ENCODE measurements at regions not wholly inside any gene's neighbourhood (a gene's known extent, or its start where the extent isn't known, plus 50 kb on each side); places are given as distances from the start of the nearest gene placed in this dataset.

DNA sequence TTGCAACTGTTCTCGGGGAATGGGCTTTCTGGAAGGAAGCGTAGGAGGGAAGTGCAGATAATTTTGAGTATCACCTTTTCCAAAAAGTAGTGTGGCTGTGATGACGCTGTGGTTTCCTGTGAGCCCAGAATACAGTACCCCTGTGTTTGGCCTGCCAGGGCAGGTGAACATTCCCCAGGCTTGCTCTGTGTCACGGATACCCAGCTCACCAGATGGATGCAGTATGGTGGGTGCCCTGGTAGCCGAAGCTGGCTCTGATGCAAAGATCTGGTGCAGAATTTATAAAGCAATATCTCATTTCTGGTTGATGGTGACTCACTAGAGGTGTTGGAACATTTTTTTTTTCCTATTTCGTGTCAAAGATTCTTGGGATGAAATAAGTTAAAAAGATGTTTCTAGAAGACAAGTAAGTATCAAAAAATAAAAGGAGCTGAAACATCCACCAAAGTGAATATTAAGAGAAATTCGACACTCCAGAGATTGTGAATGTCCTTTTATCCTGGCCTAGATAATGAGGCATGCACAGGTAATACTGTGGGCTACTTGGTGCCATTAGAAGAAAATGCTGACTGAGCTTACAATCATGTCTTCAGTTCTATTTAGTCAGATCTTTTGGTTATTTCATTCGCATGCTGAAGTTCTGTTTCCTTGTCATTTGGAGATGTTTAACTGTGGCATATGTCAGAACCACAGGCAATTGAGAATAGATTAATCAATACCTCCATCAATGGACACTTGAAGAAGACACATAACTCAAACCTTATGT is 200.1 kb downstream of the GADD45G start:
- no peak for DNase-seq (ENCODE audit: low spot score)
- Histone ChIP-seq H3K79me2 (no peaks in the 10 kb centered on the region), H3K27me3 (no peaks in the 10 kb centered on the region), H2AFZ (no peak overlapping the region), H3K4me1 (ENCODE audit: insufficient read depth) (no peaks in the 10 kb centered on the region), H3K4me3 (no peak overlapping the region), H3K9me3 (ENCODE audit: low read depth) (no peaks in the 10 kb centered on the region), H3K4me2 (no peak overlapping the region), H3K27ac (no peak overlapping the region), H3K36me3 (replicated peaks; ENCODE audit: insufficient read depth, low read depth) (no peaks in the 10 kb centered on the region), H4K20me1 (ENCODE audit: insufficient read depth, poor library complexity, severe bottlenecking) (no peaks in the 10 kb centered on the region), H3K9me2 (replicated peaks; ENCODE audit: insufficient read depth) (no peaks in the 10 kb centered on the region)
- 81% methylated on average over 8 of the region's 8 CpGs for WGBS (ENCODE audit: low lambda C conversion rate, missing lambda C conversion rate)
- TF ChIP-seq, protein P1, sequence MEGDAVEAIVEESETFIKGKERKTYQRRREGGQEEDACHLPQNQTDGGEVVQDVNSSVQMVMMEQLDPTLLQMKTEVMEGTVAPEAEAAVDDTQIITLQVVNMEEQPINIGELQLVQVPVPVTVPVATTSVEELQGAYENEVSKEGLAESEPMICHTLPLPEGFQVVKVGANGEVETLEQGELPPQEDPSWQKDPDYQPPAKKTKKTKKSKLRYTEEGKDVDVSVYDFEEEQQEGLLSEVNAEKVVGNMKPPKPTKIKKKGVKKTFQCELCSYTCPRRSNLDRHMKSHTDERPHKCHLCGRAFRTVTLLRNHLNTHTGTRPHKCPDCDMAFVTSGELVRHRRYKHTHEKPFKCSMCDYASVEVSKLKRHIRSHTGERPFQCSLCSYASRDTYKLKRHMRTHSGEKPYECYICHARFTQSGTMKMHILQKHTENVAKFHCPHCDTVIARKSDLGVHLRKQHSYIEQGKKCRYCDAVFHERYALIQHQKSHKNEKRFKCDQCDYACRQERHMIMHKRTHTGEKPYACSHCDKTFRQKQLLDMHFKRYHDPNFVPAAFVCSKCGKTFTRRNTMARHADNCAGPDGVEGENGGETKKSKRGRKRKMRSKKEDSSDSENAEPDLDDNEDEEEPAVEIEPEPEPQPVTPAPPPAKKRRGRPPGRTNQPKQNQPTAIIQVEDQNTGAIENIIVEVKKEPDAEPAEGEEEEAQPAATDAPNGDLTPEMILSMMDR (IDR thresholded peaks at IDR 0.05; ENCODE audit: poor library complexity), result no peak
- TF ChIP-seq EZH2 (IDR thresholded peaks at IDR 0.05; ENCODE audit: borderline replicate concordance), result no peak
- TF ChIP-seq EZH2phosphoT487 (IDR thresholded peaks at IDR 0.05; ENCODE audit: low read depth, severe bottlenecking, unreplicated experiment), result no peak

DNA sequence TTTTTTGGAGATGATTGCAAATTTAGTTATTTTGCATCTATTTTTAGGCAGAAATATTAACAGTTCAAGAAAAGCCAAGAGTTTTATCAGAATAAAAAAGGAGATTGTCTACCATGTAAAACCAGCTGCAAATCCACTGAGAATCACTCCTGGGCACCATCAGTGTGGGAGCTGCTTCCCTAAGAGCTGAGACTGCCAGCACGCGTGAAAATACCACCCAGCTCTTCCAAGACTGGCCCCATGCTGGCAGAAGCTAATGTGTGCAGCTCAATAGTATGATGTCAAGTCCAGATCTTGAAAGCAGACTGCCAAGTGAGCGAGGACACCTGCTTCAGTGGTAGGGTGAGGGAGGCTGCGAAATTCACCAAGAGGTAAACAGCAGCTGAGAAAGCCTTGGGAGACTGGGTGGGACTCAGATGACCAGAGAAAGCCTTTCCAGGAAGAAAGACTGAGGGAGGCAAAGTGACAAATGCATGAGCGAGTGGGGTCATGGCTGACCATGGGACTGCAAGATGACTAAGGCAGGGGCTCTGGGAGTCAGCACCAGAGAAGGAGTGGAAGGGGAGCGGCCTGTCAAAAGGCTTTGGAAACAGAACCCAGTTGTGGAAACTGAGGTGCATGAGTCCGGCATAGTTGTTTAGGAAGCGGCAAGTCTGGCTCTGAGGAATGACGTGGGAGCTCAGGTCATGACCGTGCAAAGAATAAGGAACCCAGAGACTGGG is 200.9 kb downstream of the GADD45G start:
- Histone ChIP-seq H3K4me3 (no peak overlapping the region), H3K4me1 (ENCODE audit: insufficient read depth) (peaks cover 3% of the 10 kb centered on the region), H3K27ac (no peak overlapping the region), H3K27me3 (no peaks in the 10 kb centered on the region), H3K36me3 (replicated peaks; ENCODE audit: insufficient read depth, low read depth) (no peaks in the 10 kb centered on the region), H2AFZ (no peak overlapping the region), H3K9me2 (replicated peaks; ENCODE audit: insufficient read depth) (no peaks in the 10 kb centered on the region), H3K4me2 (no peak overlapping the region), H3K9me3 (ENCODE audit: low read depth) (no peaks in the 10 kb centered on the region), H3K79me2 (no peaks in the 10 kb centered on the region), H4K20me1 (ENCODE audit: insufficient read depth, poor library complexity, severe bottlenecking) (no peaks in the 10 kb centered on the region)
- 87% methylated on average over 10 of the region's 10 CpGs for WGBS (ENCODE audit: low lambda C conversion rate, missing lambda C conversion rate)
- DNase-seq (ENCODE audit: low spot score), result no peak
- no peak for TF ChIP-seq EZH2 (IDR thresholded peaks at IDR 0.05; ENCODE audit: borderline replicate concordance)
- TF ChIP-seq, protein P1 (IDR thresholded peaks at IDR 0.05; ENCODE audit: poor library complexity), result no peak
- TF ChIP-seq EZH2phosphoT487 (IDR thresholded peaks at IDR 0.05; ENCODE audit: low read depth, severe bottlenecking, unreplicated experiment), result no peak

DNA sequence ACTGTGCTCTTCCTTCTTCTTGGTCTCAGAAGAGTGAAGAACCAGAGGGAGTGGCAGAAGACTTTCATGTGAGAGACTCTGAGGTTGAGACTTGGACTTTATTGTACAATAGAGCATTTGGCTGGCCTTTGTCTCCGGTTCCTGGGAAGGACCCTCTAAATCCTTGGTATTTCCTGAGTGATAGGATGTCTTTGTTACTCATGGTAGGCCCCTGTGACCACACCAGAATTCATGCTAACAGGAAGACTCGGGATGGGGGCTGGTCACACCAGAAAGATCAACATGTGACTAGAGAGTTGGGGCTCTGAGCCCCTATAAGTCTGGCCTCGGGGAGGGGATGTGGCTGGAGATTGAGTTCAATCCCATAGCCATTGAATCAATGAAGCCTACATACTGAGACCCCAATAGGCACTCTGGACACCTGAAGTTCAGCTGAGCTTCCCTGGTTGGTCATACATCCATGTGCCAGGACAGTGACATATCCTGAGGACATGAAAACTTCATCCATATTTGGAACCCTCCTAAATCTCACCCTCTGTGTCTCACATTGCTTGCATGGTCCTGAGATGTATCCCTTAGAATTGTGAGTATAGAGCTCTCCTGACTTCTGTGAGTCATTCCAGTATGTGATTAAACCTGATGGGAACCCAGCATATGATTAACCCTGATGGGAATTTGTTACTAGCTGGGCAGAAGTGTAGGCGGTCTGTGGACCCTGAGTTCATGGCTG is 201.7 kb downstream of the GADD45G start:
- 87% methylated on average over 4 of the region's 4 CpGs for WGBS (ENCODE audit: low lambda C conversion rate, missing lambda C conversion rate)
- H3K36me3 ChIP-seq (replicated peaks; ENCODE audit: insufficient read depth, low read depth), result no peaks in the 10 kb centered on the region
- no peaks in the 10 kb centered on the region for H4K20me1 ChIP-seq (ENCODE audit: insufficient read depth, poor library complexity, severe bottlenecking)
- no peak overlapping the region for H3K4me3 ChIP-seq
- TF ChIP-seq EZH2phosphoT487 (IDR thresholded peaks at IDR 0.05; ENCODE audit: low read depth, severe bottlenecking, unreplicated experiment) (no peak), EZH2 (IDR thresholded peaks at IDR 0.05; ENCODE audit: borderline replicate concordance) (no peak)
- TF ChIP-seq, protein P1 (IDR thresholded peaks at IDR 0.05; ENCODE audit: poor library complexity), result no peak
- no peaks in the 10 kb centered on the region for H3K9me3 ChIP-seq (ENCODE audit: low read depth)
- H3K27me3 ChIP-seq, result no peaks in the 10 kb centered on the region
- H3K9me2 ChIP-seq (replicated peaks; ENCODE audit: insufficient read depth), result no peaks in the 10 kb centered on the region
- H3K4me2 ChIP-seq, result no peak overlapping the region
- no peak overlapping the region for H2AFZ ChIP-seq
- no peaks in the 10 kb centered on the region for H3K79me2 ChIP-seq
- peaks cover 3% of the 10 kb centered on the region for H3K4me1 ChIP-seq (ENCODE audit: insufficient read depth)
- no peak overlapping the region for H3K27ac ChIP-seq
- DNase-seq (ENCODE audit: low spot score), result no peak

All from hepatocyte (in vitro differentiated cells).